ENCODE measurements at regions not wholly inside any gene's neighbourhood (a gene's known extent, or its start where the extent isn't known, plus 50 kb on each side); places are given as distances from the start of the nearest gene placed in this dataset.

- FAIRE-seq: no peak
- intact Hi-C loops (cut with micrococcal nuclease): no loop called here
- H4K20me1 ChIP-seq (replicated peaks; ENCODE audit: control insufficient read depth, extremely low read depth, insufficient read depth, low read length): no peaks in the 10 kb centered on the region
Measured at GRCh38 chr11:129743112-129743815, 72.4 kb upstream of the TMEM45B start.

More at GRCh38 chr11:129743112-129743815, 72.4 kb upstream of the TMEM45B start:
- H3K9ac ChIP-seq (replicated peaks; ENCODE audit: extremely low read depth, insufficient read depth, low read length): no peak overlapping the region
- no peak for TF ChIP-seq CTCF (IDR thresholded peaks at IDR 0.05; ENCODE audit: extremely low read depth in 1 of 2, insufficient read depth in 1 of 2, low read depth in 1 of 2, low read length in 2 of 2)
- no peak for TF ChIP-seq MAX (IDR thresholded peaks at IDR 0.05; ENCODE audit: insufficient read depth, insufficient read length)
- no peaks in the 10 kb centered on the region for H3K79me2 ChIP-seq (ENCODE audit: control insufficient read depth, insufficient read depth, low read length)
- no peaks in the 10 kb centered on the region for H3K4me1 ChIP-seq (ENCODE audit: control insufficient read depth, extremely low read depth, insufficient read depth, low read length)
- no peak overlapping the region for H3K4me2 ChIP-seq (ENCODE audit: insufficient read depth, low read length)
- H3K9me3 ChIP-seq (replicated peaks; ENCODE audit: control insufficient read depth, insufficient read depth, low read length): no peaks in the 10 kb centered on the region
- no peak overlapping the region for H3K27ac ChIP-seq (ENCODE audit: insufficient read depth, low read depth, low read length)
- POLR2A ChIA-PET: no interaction called here
- H3K27me3 ChIP-seq (ENCODE audit: control insufficient read depth in 2 of 2, insufficient read depth in 2 of 2, low read length in 2 of 2): no peaks in the 10 kb centered on the region
- dilution Hi-C loops (cut with MboI; ENCODE audit: extremely low pct_ligation_motif_present, low sequenced_read_pairs): no loop called here
- CTCF ChIA-PET: no interaction called here
- DNase-seq (ENCODE audit: low read depth, low spot score): no peak
- H3K9me1 ChIP-seq (replicated peaks; ENCODE audit: control insufficient read depth, extremely low read depth, insufficient read depth, low read length): no peaks in the 10 kb centered on the region
- H2AFZ ChIP-seq (ENCODE audit: low read depth, low read length): no peak overlapping the region
- H3K4me3 ChIP-seq (replicated peaks in 1 of 3; ENCODE audit: insufficient read depth in 1 of 3, low read depth in 1 of 3, low read length in 3 of 3): no peak overlapping the region
- H3K36me3 ChIP-seq (ENCODE audit: control insufficient read depth in 2 of 2, extremely low read depth in 1 of 2, insufficient read depth in 2 of 2, low read length in 2 of 2): no peaks in the 10 kb centered on the region
- no TSS peak for BruUV-seq (replicated peaks)

Data from endothelial cell of umbilical vein (primary cell).